ENCODE measurements at regions not wholly inside any gene's neighbourhood (a gene's known extent, or its start where the extent isn't known, plus 50 kb on each side); places are given as distances from the start of the nearest gene placed in this dataset.
"Not testable (repeated sequence)": the region's sequence is repeated elsewhere in the genome, so short reads cannot be mapped to it uniquely, and the experiment has no call there.

DNA sequence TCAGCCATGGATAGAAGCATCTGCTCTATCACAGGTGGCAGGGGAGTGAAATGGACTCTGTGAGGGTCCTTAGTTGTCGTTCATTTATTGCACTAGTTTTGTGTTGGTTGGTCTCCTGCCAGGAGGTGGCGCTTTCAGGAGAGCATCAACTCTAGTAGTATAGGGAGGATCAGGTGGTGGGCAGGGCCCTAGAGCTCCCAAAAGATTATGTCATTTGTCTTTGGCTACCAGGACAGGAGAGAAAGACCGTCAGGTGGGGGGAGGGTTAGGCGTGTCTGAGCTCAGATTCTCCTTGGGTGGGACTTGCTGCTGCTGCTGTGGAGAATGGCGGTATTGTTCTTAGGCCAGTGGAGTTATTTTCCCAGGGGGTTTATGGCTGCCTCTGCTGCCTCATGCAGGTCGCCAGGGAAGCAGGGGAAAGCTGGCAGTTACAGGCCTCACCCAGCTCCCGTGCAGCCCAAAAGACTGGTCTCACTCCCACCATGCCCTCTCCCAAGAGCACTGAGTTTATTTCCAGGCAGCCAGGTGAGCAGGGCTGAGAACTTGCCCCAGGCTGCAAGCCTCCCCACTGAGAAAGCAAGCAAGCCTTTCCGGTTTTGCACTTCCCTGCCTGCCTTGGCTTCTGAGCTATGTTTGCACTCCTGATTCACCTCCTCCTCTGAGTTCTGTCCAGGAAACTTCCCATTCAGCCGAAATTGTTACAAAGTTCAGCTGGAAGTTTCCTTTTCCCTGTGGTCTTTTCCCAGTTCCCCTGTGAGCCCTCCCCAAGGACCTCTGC is 317.3 kb downstream of the TAF11L14 start:
- Histone ChIP-seq H3K4me3 (no peak overlapping the region), H3K36me3 (replicated peaks) (no peaks in the 10 kb centered on the region), H3K4me1 (no peaks in the 10 kb centered on the region), H3K9me3 (no peaks in the 10 kb centered on the region), H3K27me3 (ENCODE audit: low read depth) (no peaks in the 10 kb centered on the region)
- in situ Hi-C loops (cut with MboI; ENCODE audit: low sequenced_read_pairs): no loop called here
- peak in 1 of 2 experiments; percentile 9 for DNase-seq (ENCODE audit: low spot score in 2 of 2)

DNA sequence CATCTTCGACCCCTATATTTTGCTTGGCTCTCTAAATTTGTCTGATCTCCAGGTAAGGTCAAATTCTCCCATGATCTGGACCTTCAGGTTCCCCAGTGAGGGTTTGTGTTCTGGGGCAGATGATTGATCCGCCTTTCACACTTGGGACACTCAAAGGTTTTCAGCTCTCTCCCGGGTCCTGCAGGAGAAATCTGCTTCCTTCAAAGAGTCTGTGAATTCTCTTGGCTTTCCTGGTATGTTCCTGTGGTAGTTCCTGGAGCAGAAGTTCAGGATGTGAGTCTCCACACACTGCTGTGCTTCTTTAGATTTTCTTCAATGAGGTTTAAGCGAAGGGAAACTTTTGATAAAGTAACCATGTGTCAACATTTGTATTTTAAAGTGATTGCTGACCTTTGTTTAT is 318.0 kb downstream of the TAF11L14 start:
- in situ Hi-C loops (cut with MboI; ENCODE audit: low sequenced_read_pairs): no loop called here
- H3K4me3 ChIP-seq: no peak overlapping the region
- H3K9me3 ChIP-seq: no peaks in the 10 kb centered on the region
- H3K36me3 ChIP-seq (replicated peaks): no peaks in the 10 kb centered on the region
- no peaks in the 10 kb centered on the region for H3K4me1 ChIP-seq
- DNase-seq (ENCODE audit: low spot score in 2 of 2): no peak
- no peaks in the 10 kb centered on the region for H3K27me3 ChIP-seq (ENCODE audit: low read depth)

DNA sequence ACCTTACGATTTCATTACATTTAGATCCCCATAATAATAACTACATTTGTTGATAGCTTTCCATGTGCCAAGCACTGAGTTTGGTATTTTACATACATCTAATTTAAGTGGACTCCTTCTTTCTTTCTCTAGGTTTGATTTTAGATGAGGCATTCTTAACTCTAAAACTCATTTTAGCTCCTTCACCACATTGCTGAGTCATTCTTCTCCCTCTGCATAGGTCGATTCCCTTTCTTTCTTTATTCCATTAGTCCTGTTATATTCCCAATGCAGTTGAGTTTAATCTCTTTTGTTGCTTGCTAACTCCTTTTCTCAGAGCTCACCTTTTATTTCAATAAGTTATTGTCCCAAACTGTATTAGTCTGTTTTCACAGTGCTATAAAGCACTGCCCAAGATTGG is 329.8 kb downstream of the TAF11L14 start:
- Histone ChIP-seq H3K4me1 (no peaks in the 10 kb centered on the region), H3K9me3 (no peaks in the 10 kb centered on the region), H3K36me3 (replicated peaks) (no peaks in the 10 kb centered on the region), H3K4me3 (no peak overlapping the region), H3K27me3 (ENCODE audit: low read depth) (no peaks in the 10 kb centered on the region)
- in situ Hi-C loops (cut with MboI; ENCODE audit: low sequenced_read_pairs): no loop called here
- no peak for DNase-seq (ENCODE audit: low spot score in 2 of 2)

DNA sequence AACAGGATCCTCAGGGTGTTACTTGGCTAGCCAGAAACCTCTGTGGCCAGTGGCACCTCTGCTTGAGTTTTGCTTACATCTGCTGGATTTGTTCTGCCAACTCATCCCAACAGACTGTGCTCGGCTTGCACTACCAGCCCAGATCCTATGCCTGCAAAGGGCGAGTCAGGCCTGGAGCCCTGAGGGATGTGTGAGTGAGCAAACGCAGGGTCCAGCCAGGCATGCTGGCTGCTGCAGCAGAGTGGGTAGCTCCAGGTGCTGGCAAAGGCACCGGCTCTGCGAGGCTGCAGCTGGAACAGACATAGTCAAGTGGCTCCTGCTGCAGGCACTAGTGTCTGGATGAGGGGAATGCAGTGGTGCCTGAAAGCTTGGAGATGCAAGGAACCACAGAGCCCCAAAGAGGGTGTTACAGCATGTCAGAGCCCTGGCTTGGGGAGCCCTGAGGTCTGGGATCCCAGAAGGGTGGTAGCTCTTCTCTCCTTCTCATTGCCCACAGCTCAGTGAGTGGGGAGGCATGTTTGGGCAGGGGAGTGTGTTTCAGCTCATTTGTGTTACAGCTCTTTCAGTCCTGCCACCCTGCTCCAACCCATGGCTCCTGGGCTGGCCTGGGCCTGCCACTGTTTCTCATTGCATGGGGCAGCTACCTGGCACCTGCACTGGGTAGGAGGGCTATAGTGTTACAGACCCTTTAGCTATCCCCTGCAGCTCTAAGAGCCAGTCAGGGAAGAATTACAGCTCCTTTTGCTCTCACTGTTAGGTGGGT is 332.6 kb downstream of the TAF11L14 start:
- no peaks in the 10 kb centered on the region for H3K36me3 ChIP-seq (replicated peaks)
- no peaks in the 10 kb centered on the region for H3K9me3 ChIP-seq
- H3K4me1 ChIP-seq: no peaks in the 10 kb centered on the region
- in situ Hi-C loops (cut with MboI; ENCODE audit: low sequenced_read_pairs): no loop called here
- no peak for DNase-seq (ENCODE audit: low spot score in 2 of 2)
- no peaks in the 10 kb centered on the region for H3K27me3 ChIP-seq (ENCODE audit: low read depth)
- H3K4me3 ChIP-seq: no peak overlapping the region

DNA sequence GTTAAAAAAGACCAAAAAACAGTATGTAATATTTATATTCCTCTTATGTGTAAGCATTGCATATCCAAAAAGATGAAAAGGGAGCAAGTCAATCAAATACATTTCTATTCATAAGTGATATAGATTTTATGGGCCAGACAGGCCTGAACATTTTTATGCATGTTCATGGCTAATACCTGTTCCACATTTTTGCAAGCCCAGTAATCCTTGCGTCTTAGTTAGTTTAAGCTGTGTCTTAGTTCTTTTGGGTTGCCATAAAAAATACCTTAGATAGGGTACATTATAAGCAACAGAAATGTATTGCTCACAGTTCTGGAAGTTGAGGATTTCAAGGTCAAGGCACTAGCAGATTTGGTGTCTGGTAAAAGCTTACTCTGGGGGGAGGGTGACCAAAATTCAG is 342.1 kb downstream of the TAF11L14 start:
- Histone ChIP-seq H3K4me1 (no peaks in the 10 kb centered on the region), H3K4me3 (no peak overlapping the region), H3K27me3 (ENCODE audit: low read depth) (no peaks in the 10 kb centered on the region), H3K9me3 (no peaks in the 10 kb centered on the region), H3K36me3 (replicated peaks) (no peaks in the 10 kb centered on the region)
- DNase-seq (ENCODE audit: low spot score in 2 of 2): no peak
- in situ Hi-C loops (cut with MboI; ENCODE audit: low sequenced_read_pairs): no loop called here

DNA sequence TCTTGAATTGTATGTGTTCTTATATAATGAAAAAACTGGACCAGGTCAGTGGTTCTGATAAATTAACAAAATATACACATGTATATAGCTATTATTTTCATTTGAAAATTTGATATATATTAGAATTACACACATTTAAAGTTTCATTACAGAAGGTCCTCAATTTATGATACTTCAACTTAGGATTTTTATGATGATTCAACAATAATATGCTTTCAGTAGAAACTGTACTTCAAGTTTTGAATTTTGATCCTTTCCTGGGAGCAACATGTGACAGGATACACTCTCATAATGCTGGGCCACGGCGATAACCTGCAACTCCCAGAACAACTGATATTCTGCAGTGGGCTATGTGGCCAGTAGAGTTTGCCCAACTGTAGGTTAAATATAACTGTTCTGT is 344.7 kb downstream of the TAF11L14 start:
- H3K9me3 ChIP-seq: no peaks in the 10 kb centered on the region
- no peak for DNase-seq (ENCODE audit: low spot score in 2 of 2)
- H3K27me3 ChIP-seq (ENCODE audit: low read depth): no peaks in the 10 kb centered on the region
- H3K4me1 ChIP-seq: no peaks in the 10 kb centered on the region
- in situ Hi-C loops (cut with MboI; ENCODE audit: low sequenced_read_pairs): no loop called here
- no peak overlapping the region for H3K4me3 ChIP-seq
- no peaks in the 10 kb centered on the region for H3K36me3 ChIP-seq (replicated peaks)

DNA sequence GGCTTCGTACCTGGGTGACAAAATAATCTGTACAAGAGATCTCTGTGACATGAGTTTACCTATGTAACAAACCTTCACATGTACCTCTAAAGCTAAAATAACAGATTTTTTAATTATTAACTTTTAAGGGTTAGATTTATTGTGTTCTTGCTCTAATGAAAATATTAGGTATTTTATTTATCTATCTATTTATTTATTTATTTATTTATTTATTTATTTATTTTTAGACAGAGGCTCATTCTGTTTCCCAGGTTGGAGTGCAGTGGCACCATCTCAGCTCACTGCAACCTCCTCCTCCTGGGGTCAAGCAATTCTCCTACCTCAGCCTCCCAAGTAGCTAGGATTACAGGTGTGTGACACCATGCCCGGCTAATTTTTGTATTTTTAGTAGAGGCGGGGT is 348.4 kb downstream of the TAF11L14 start:
- H3K4me3 ChIP-seq; in situ Hi-C loops (cut with MboI; ENCODE audit: low sequenced_read_pairs); DNase-seq (ENCODE audit: low spot score in 2 of 2); H3K36me3 ChIP-seq (replicated peaks); H3K27me3 ChIP-seq (ENCODE audit: low read depth); H3K4me1 ChIP-seq; H3K9me3 ChIP-seq: not testable (repeated sequence)

DNA sequence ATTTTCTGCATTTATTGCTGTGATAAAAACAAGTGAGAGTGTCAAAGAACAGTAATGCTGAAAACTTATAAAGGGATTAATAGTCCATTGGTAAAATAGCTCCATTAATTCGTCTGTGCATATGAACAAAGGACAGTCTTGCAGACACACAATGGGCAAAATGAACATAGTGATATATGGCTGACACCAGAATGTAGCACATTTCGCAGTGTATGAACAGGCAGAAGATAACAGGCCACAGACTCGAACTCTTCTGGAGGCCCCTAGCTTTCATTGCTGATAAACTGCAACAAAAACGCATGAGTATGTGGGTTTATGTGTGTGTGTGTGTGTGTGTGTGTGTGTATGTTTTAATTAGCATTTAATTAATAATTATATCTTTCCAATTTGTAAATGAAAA is 354.8 kb downstream of the TAF11L14 start:
- Histone ChIP-seq H3K9me3 (no peaks in the 10 kb centered on the region), H3K27me3 (ENCODE audit: low read depth) (no peaks in the 10 kb centered on the region), H3K4me1 (no peaks in the 10 kb centered on the region), H3K4me3 (no peak overlapping the region), H3K36me3 (replicated peaks) (no peaks in the 10 kb centered on the region)
- no peak for DNase-seq (ENCODE audit: low spot score in 2 of 2)
- in situ Hi-C loops (cut with MboI; ENCODE audit: low sequenced_read_pairs): no loop called here

DNA sequence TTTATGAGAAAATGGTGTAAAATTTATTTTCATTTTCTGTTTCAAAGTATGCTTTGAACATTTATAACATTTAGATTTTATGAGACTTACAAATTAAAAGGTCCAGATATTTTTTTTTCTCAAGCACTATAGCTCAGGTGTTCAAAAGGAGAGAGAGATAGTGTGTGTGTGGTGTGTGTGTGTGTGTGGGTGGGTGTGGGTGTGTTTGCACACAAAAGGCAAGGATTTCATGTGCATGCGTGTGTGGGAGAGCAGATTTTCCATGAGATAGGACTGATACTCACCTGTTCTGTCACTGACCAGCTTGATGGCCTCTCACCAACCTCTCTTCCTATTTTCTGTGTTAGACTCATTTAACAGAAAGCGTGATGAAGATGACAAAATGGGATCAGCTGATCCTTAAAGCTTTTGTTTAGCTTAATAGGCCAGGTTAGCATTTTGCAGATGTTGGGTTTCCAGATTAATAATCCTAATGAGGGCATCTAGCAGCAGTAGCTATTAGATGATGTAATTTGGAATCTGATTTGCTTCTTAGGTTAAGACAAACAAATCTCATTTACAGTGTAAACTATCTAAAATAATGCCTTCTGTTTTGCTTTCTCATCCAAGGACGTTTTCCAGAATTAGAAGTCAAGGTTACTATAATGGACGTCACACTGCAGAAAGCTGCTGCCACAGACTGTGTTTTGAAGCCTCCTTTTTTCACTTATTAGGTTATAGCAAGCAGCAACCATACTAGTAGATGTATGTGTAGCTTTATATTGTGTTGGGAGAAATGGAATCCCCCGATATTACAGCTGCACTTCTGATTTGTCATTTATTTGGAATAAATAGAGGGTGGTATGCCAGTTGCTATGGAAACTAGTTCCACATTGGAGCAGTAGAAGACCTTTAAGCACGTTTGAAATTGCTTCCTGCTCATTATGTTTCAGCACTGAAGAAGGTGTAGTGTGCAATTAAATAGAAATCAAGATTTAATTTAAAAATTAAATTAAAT is 355.6 kb downstream of the TAF11L14 start:
- no peak for DNase-seq (ENCODE audit: low spot score in 2 of 2)
- Histone ChIP-seq H3K9me3 (no peaks in the 10 kb centered on the region), H3K27me3 (ENCODE audit: low read depth) (no peaks in the 10 kb centered on the region), H3K4me3 (no peak overlapping the region), H3K36me3 (replicated peaks) (no peaks in the 10 kb centered on the region), H3K4me1 (no peaks in the 10 kb centered on the region)
- in situ Hi-C loops (cut with MboI; ENCODE audit: low sequenced_read_pairs): no loop called here

DNA sequence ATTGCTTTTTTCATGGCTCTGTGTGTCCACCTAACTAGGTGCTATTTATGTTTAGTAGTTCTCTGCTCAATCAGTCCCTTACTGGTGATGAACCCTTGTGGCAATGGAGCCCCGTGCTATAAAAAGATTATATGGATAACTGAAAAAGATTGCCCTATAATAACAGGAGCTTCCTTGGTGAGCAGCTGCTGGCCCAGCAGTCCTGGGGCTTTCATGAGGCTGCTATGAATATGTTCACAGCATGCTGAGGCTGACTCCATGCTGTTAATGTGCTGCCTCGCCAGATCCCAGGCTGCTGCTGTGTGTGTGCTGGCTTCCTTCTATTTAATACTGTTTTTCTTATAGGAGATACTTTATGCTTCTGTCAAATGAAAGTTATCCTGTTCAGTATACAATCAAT is 357.5 kb downstream of the TAF11L14 start:
- H3K27me3 ChIP-seq (ENCODE audit: low read depth): no peaks in the 10 kb centered on the region
- H3K4me1 ChIP-seq: no peaks in the 10 kb centered on the region
- no peak for DNase-seq (ENCODE audit: low spot score in 2 of 2)
- H3K9me3 ChIP-seq: no peaks in the 10 kb centered on the region
- H3K4me3 ChIP-seq: no peak overlapping the region
- H3K36me3 ChIP-seq (replicated peaks): no peaks in the 10 kb centered on the region
- in situ Hi-C loops (cut with MboI; ENCODE audit: low sequenced_read_pairs): no loop called here

DNA sequence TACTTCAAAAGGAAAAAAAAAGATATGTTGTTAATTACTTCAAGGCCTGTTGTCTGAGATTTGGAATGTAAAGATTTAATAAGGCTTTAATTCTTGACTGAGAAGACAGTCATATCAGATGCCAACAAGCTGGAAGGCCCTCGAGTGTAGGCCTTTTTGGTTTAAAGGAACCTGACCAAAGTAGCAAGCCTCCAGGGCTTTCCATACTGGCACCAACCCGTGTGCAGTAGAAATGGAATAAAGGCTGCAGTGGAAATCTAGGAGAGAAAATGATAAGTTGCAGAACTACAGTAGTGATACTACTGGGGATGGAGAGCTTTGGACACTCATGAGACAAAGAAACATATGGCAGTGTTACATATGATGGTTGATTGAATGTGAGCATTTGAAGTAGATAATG is 358.0 kb downstream of the TAF11L14 start:
- H3K9me3 ChIP-seq: no peaks in the 10 kb centered on the region
- no peaks in the 10 kb centered on the region for H3K27me3 ChIP-seq (ENCODE audit: low read depth)
- no peak for DNase-seq (ENCODE audit: low spot score in 2 of 2)
- H3K36me3 ChIP-seq (replicated peaks): no peaks in the 10 kb centered on the region
- no peaks in the 10 kb centered on the region for H3K4me1 ChIP-seq
- no peak overlapping the region for H3K4me3 ChIP-seq
- in situ Hi-C loops (cut with MboI; ENCODE audit: low sequenced_read_pairs): no loop called here

DNA sequence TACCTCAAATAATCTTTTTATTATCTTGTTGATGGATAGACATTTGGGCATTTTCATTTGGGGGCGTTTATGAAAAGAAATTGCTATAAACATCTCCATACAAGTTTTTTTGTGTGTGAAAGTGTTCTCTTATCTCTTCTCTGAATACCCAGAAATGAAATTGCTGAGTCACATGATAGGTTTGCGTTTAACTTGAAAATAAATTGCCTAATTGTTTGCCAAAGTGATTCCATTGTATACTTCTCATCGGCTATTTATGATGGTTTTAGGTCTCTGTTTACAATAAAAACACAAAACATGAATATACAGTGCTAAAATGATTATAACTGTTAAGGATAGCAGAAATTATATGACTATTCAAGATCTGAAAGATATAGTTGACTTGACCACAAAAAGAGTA is 361.7 kb downstream of the TAF11L14 start:
- in situ Hi-C loops (cut with MboI; ENCODE audit: low sequenced_read_pairs): no loop called here

DNA sequence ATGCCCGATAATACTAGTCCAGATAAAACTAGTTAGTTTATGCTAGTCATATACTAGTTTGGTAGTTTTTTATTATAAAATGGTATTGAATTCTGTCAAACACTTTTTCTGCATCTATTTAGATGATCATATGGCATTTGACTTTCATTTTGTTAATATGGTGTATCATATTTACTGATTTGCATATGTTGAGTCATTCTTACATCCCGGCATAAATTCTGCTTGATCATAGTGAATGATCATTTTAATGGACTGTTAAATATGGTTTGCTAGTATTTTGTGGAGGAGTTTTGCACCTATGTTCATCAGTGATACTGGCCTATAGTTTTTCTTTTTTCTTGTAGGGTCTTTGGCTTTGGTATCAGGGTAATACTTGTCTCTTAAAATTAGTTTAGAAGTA is 365.6 kb downstream of the TAF11L14 start:
- H3K36me3 ChIP-seq (replicated peaks): no peaks in the 10 kb centered on the region
- no peaks in the 10 kb centered on the region for H3K27me3 ChIP-seq (ENCODE audit: low read depth)
- in situ Hi-C loops (cut with MboI; ENCODE audit: low sequenced_read_pairs): no loop called here
- H3K4me1 ChIP-seq: no peaks in the 10 kb centered on the region
- no peak for DNase-seq (ENCODE audit: low spot score in 2 of 2)
- no peak overlapping the region for H3K4me3 ChIP-seq
- H3K9me3 ChIP-seq: no peaks in the 10 kb centered on the region

More for the DNA sequence above, 361.7 kb downstream of the TAF11L14 start:
- Histone ChIP-seq H3K4me1 (no peaks in the 10 kb centered on the region), H3K27me3 (ENCODE audit: low read depth) (no peaks in the 10 kb centered on the region), H3K36me3 (replicated peaks) (no peaks in the 10 kb centered on the region), H3K9me3 (no peaks in the 10 kb centered on the region), H3K4me3 (no peak overlapping the region)
- DNase-seq (ENCODE audit: low spot score in 2 of 2): no peak

DNA sequence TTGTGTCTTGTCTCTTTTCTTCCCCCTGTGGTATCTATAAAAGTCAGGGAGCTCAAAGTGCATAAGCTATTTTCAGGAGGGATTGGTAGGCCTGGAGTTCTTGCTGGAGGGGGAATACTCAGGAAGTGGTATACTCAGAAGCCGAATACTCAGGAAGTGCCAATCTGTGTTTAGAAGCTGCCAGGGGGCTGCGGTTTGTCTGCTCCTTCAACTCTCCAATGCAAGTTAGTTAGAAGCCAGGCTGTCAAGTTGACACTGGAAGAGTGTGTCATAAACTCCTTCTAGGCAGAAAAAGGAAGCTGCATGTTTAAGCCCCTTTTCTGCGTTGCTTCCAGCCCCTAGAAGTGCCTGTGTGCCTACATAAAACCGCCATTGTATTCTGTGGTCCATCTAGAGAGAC is 366.5 kb downstream of the TAF11L14 start:
- Histone ChIP-seq H3K4me3 (no peak overlapping the region), H3K27me3 (ENCODE audit: low read depth) (no peaks in the 10 kb centered on the region), H3K36me3 (replicated peaks) (no peaks in the 10 kb centered on the region), H3K4me1 (no peaks in the 10 kb centered on the region), H3K9me3 (no peaks in the 10 kb centered on the region)
- DNase-seq (ENCODE audit: low spot score in 2 of 2): no peak
- in situ Hi-C loops (cut with MboI; ENCODE audit: low sequenced_read_pairs): no loop called here

Measured in HAP-1 (cell line).